B cell (primary cell): ENCODE measurements at regions not wholly inside any gene's neighbourhood (a gene's known extent, or its start where the extent isn't known, plus 50 kb on each side); places are given as distances from the start of the nearest gene placed in this dataset.

ENCODE experiments used
- ATAC-seq: fragments of 200-7000 bp; cut with Tn5 transposase; one replicate; pipeline ENCODE4 v1.10.0; 2021; ENCODE audit warnings: low read depth, mild to moderate bottlenecking, moderate number of reproducible peaks, moderate library complexity
- CTCF ChIA-PET: fragments of 350-600 bp; sonication (Branson Sonifier 250); formaldehyde crosslinking; loops from one replicate; lab custom pipeline; 2021; ENCODE audit warnings: antibody characterized with exemption, inconsistent platforms; lab: Charles Lee
- POLR2A ChIA-PET: fragments of 350-600 bp; sonication (Branson Sonifier 250); formaldehyde crosslinking; loops from one replicate; lab custom pipeline; 2021; ENCODE audit warnings: antibody characterized with exemption; lab: Charles Lee
- DNase-seq: peaks from one replicate; pipeline ENCODE4 v3.0.0; 2013
- H2AFZ ChIP-seq: 2 replicates; pipeline ENCODE4 v1.6.1; 2012; ENCODE audit warnings: mild to moderate bottlenecking, low read depth, low read length; ENCODE audit not compliant: insufficient read depth, poor library complexity, severe bottlenecking
- H3K27ac ChIP-seq, 2 donors: 1 replicate in 1 of 2; 2 replicates in 1 of 2; pipeline ENCODE4 v1.5.1; 2012 to 2013; ENCODE audit warnings: low read length in 2 of 2, mild to moderate bottlenecking in 2 of 2, moderate library complexity in 1 of 2
- H3K27me3 ChIP-seq, 4 experiments: fragments of 200-600 bp in 1 of 4; sonication (generic) in 1 of 4; replicated peaks in 1 of 4; 1 replicate in 2 of 4; 2 replicates in 2 of 4; pipeline versions ENCODE4 v1.6.1 to v1.7.0; 2013 to 2016; ENCODE audit warnings: low read length in 3 of 4, mild to moderate bottlenecking in 2 of 4, mixed read lengths in 1 of 4, moderate library complexity in 1 of 4; ENCODE audit not compliant: insufficient read depth in 4 of 4, control insufficient read depth in 3 of 4; ENCODE audit errors: control extremely low read depth in 1 of 4
- H3K36me3 ChIP-seq, 2 experiments: replicated peaks in 1 of 2; 1 replicate in 1 of 2; 2 replicates in 1 of 2; pipeline versions ENCODE4 v1.6.1 to v1.7.1; 2013; ENCODE audit warnings: low read length in 1 of 2; ENCODE audit not compliant: insufficient read depth in 2 of 2, control insufficient read depth in 1 of 2; ENCODE audit errors: control extremely low read depth in 1 of 2, extremely low read depth in 1 of 2
- H3K4me1 ChIP-seq, 2 donors: fragments of 200-600 bp in 1 of 2; sonication (generic) in 1 of 2; 1 replicate in 1 of 2; 2 replicates in 1 of 2; pipeline versions ENCODE4 v1.5.1 to v1.6.1; 2013 to 2017; ENCODE audit warnings: low read length in 2 of 2; ENCODE audit not compliant: control insufficient read depth in 2 of 2, insufficient read depth in 2 of 2
- H3K4me2 ChIP-seq: replicated peaks from 2 replicates; pipeline ENCODE3; 2012; ENCODE audit warnings: mild to moderate bottlenecking, low read depth, low read length; ENCODE audit not compliant: poor library complexity, severe bottlenecking
- H3K4me3 ChIP-seq, 5 experiments: fragments of 200-600 bp in 1 of 5; sonication (generic) in 1 of 5; 1 replicate in 3 of 5; 2 replicates in 2 of 5; pipeline versions ENCODE4 v1.5.1 to v1.7.0; 2011 to 2016; ENCODE audit warnings: low read length in 4 of 5, mild to moderate bottlenecking in 4 of 5, low read depth in 2 of 5, control low read depth in 1 of 5, moderate library complexity in 1 of 5; ENCODE audit not compliant: insufficient read depth in 1 of 5; ENCODE audit errors: control extremely low read depth in 1 of 5, extremely low read depth in 1 of 5
- H3K79me2 ChIP-seq: fragments of 200-600 bp; sonication (generic); one replicate; pipeline ENCODE4 v1.6.0; 2016; ENCODE audit warnings: low read length; ENCODE audit not compliant: control insufficient read depth, insufficient read depth
- H3K9ac ChIP-seq: fragments of 200-600 bp; sonication (generic); 2 replicates; pipeline ENCODE4 v1.6.1; 2017; ENCODE audit warnings: mild to moderate bottlenecking, low read length, moderate library complexity
- H3K9me3 ChIP-seq, 3 donors: one replicate each; pipeline versions ENCODE4 v1.6.1 to v1.7.1; 2013; ENCODE audit warnings: low read length in 2 of 3; ENCODE audit not compliant: control insufficient read depth in 2 of 3, insufficient read depth in 1 of 3; ENCODE audit errors: control extremely low read depth in 1 of 3
- H4K20me1 ChIP-seq: 2 replicates; pipeline ENCODE4 v1.6.0; 2012; ENCODE audit warnings: mild to moderate bottlenecking, low read length; ENCODE audit not compliant: insufficient read depth, control insufficient read depth, poor library complexity, severe bottlenecking
- H3K27ac Mint-ChIP-seq: one replicate; pipeline ENCODE4 v1.8.0; 2021; ENCODE audit warnings: mixed read lengths
- H3K27me3 Mint-ChIP-seq: one replicate; pipeline ENCODE4 v1.8.0; 2021; ENCODE audit warnings: mixed read lengths
- H3K4me1 Mint-ChIP-seq: one replicate; pipeline ENCODE4 v1.8.0; 2021; ENCODE audit warnings: mixed read lengths
- H3K4me3 Mint-ChIP-seq: one replicate; pipeline ENCODE4 v1.8.0; 2021; ENCODE audit warnings: mixed read lengths
- H3K9me3 Mint-ChIP-seq: one replicate; pipeline ENCODE4 v1.8.0; 2022; ENCODE audit warnings: mixed read lengths; ENCODE audit not compliant: insufficient read depth
- EZH2 ChIP-seq: IDR thresholded peaks from 2 replicates; pipeline ENCODE4 v1.6.1; 2012; ENCODE audit warnings: borderline replicate concordance, low read depth, mild to moderate bottlenecking, moderate library complexity, low read length; ENCODE audit not compliant: insufficient read depth, poor library complexity, severe bottlenecking
- WGBS: methylation state at CpG from one replicate; pipeline ENCODE4 v1.1.5; 2013; ENCODE audit warnings: missing lambda C conversion rate; ENCODE audit not compliant: insufficient coverage; 5-methylcytosine and 5-hydroxymethylcytosine counted together
- intact Hi-C: fragments of 100-400 bp; cut with micrococcal nuclease; formaldehyde crosslinking; loops from one replicate; pipeline ENCODE4 v1.10.0; 2022
- TF ChIP-seq, protein P1 (sequence below): fragments of 200-600 bp; IDR thresholded peaks from one replicate; pipeline ENCODE4 v1.8.0; 2022; ENCODE audit warnings: antibody characterized with exemption, mild to moderate bottlenecking

GRCh38 chr5:126681970-126682369, 81.2 kb downstream of the PHAX start:
- no peaks in the 10 kb centered on the region for H3K9me3 Mint-ChIP-seq
- TF ChIP-seq, protein P1, sequence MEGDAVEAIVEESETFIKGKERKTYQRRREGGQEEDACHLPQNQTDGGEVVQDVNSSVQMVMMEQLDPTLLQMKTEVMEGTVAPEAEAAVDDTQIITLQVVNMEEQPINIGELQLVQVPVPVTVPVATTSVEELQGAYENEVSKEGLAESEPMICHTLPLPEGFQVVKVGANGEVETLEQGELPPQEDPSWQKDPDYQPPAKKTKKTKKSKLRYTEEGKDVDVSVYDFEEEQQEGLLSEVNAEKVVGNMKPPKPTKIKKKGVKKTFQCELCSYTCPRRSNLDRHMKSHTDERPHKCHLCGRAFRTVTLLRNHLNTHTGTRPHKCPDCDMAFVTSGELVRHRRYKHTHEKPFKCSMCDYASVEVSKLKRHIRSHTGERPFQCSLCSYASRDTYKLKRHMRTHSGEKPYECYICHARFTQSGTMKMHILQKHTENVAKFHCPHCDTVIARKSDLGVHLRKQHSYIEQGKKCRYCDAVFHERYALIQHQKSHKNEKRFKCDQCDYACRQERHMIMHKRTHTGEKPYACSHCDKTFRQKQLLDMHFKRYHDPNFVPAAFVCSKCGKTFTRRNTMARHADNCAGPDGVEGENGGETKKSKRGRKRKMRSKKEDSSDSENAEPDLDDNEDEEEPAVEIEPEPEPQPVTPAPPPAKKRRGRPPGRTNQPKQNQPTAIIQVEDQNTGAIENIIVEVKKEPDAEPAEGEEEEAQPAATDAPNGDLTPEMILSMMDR: no peak
- Histone ChIP-seq H3K4me3 (no peak overlapping the region), H3K27ac (no peak overlapping the region), H3K4me2 (no peak overlapping the region), H3K27me3 (no peaks in the 10 kb centered on the region), H4K20me1 (no peaks in the 10 kb centered on the region), H3K9ac (no peak overlapping the region), H2AFZ (no peak overlapping the region), H3K9me3 (no peaks in the 10 kb centered on the region), H3K79me2 (no peaks in the 10 kb centered on the region), H3K36me3 (no peaks in the 10 kb centered on the region), H3K4me1 (no peaks in the 10 kb centered on the region)
- ChIA-PET POLR2A (no interaction called here), CTCF (no interaction called here)
- intact Hi-C loops: no loop called here
- H3K4me3 Mint-ChIP-seq: no peak overlapping the region
- ATAC-seq (no peak), DNase-seq (no peak)
- H3K27me3 Mint-ChIP-seq: no peaks in the 10 kb centered on the region
- no CpG with 5 or more reads among the region's 6 CpGs for WGBS
- H3K4me1 Mint-ChIP-seq: peaks cover 12% of the 10 kb centered on the region
- H3K27ac Mint-ChIP-seq: no peak overlapping the region

GRCh38 chr5:126682856-126683255, 82.1 kb downstream of the PHAX start:
- Mint-ChIP-seq H3K27me3 (no peaks in the 10 kb centered on the region), H3K4me1 (peaks cover 12% of the 10 kb centered on the region), H3K4me3 (no peak overlapping the region), H3K27ac (no peak overlapping the region), H3K9me3 (no peaks in the 10 kb centered on the region)
- ATAC-seq (no peak), DNase-seq (no peak)
- Histone ChIP-seq H3K4me3 (no peak overlapping the region), H3K79me2 (no peaks in the 10 kb centered on the region), H4K20me1 (no peaks in the 10 kb centered on the region), H3K27me3 (no peaks in the 10 kb centered on the region), H3K4me1 (no peaks in the 10 kb centered on the region), H3K36me3 (no peaks in the 10 kb centered on the region), H3K9me3 (no peaks in the 10 kb centered on the region), H3K4me2 (no peak overlapping the region), H3K9ac (no peak overlapping the region), H2AFZ (no peak overlapping the region), H3K27ac (no peak overlapping the region)
- WGBS: no CpG with 5 or more reads among the region's 1 CpG
- ChIA-PET POLR2A (no interaction called here), CTCF (no interaction called here)
- intact Hi-C loops: no loop called here
- TF ChIP-seq, protein P1: no peak
- no peak for TF ChIP-seq EZH2
